D721Med (cell line): ENCODE measurements at regions not wholly inside any gene's neighbourhood (a gene's known extent, or its start where the extent isn't known, plus 50 kb on each side); places are given as distances from the start of the nearest gene placed in this dataset.

Experiments used
- DNase-seq: peaks from one replicate; pipeline ENCODE4 v3.0.0; 2011; ENCODE audit warnings: low spot score; ENCODE audit not compliant: insufficient read length
- FAIRE-seq: peaks from 2 replicates; lab custom pipeline; 2011; peaks lifted over from hg19 to GRCh38; lab: Jason Lieb, UNC
- CTCF ChIP-seq: IDR thresholded peaks from 2 replicates; pipeline ENCODE4 v1.5.1; 2012; ENCODE audit warnings: mild to moderate bottlenecking, control low read depth; ENCODE audit not compliant: insufficient read depth; ENCODE audit errors: missing control alignments

- TF ChIP-seq CTCF: no peak
- FAIRE-seq: no peak
Observed at GRCh38 chr6:140071601-140072062, 697.2 kb upstream of the CITED2 start.

GRCh38 chr6:140070846-140071473 lies 696.5 kb upstream of the CITED2 start:
- no peak for DNase-seq
- no peak for TF ChIP-seq CTCF
- FAIRE-seq: no peak

More at GRCh38 chr6:140071601-140072062, 697.2 kb upstream of the CITED2 start:
- DNase-seq: no peak

- no peak for DNase-seq
- FAIRE-seq: no peak
Observed at GRCh38 chr6:140069576-140069975, 695.1 kb upstream of the CITED2 start.

GRCh38 chr6:140068801-140069200 lies 694.4 kb upstream of the CITED2 start:
- DNase-seq (no peak), FAIRE-seq (no peak)
- no peak for TF ChIP-seq CTCF

More at GRCh38 chr6:140069576-140069975, 695.1 kb upstream of the CITED2 start:
- no peak for TF ChIP-seq CTCF

- FAIRE-seq (no peak), DNase-seq (no peak)
- TF ChIP-seq CTCF: no peak
Observed at GRCh38 chr6:140064366-140064765, 689.9 kb upstream of the CITED2 start.

- TF ChIP-seq CTCF: no peak
- FAIRE-seq (no peak), DNase-seq (no peak)
Observed at GRCh38 chr6:140063021-140063399, 688.6 kb upstream of the CITED2 start.
